Anterior cingulate cortex (tissue), 58 donors: ENCODE measurements at regions not wholly inside any gene's neighbourhood (a gene's known extent, or its start where the extent isn't known, plus 50 kb on each side); places are given as distances from the start of the nearest gene placed in this dataset.

Experiments
- DNase-seq, 58 donors: peaks; one replicate each; lab custom pipeline; 2025; lab: John Stamatoyannopoulos, UW

GRCh38 chrX:69031181-69031580 lies 134.1 kb downstream of the PJA1 start:
- no peak for DNase-seq

DNA sequence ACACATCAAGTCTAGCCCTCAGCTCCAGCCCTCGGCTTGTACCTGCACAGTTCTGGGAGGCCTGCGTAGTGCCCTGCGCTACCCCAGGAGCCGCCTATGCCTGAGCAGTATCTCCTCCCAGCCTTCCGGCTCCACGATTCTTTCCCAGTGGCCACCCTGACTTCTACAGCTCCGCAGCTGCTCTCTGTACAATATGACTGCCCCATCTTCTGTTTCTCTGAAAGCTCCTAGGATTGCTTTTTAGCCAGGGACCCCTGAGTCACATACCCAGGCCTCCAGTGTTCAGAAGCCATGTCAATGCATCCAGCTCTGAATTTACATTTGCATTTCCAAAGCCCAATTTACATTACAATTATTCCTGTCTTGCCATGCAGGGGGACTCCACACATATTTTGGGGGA lies 135.5 kb downstream of the PJA1 start:
- no peak for DNase-seq

GRCh38 chrX:69028761-69029120 lies 136.5 kb downstream of the PJA1 start:
- no peak for DNase-seq

- no peak for DNase-seq
These were observed 137.1 kb downstream of the PJA1 start for GRCh38 chrX:69028006-69028760.

GRCh38 chrX:69027181-69028005 lies 137.9 kb downstream of the PJA1 start:
- no peak for DNase-seq

GRCh38 chrX:69025802-69026301 lies 139.4 kb downstream of the PJA1 start:
- no peak for DNase-seq

- DNase-seq = no peak
These were observed 140.3 kb downstream of the PJA1 start for GRCh38 chrX:69024931-69025330.

GRCh38 chrX:69024161-69024736 lies 141.0 kb downstream of the PJA1 start:
- no peak for DNase-seq

GRCh38 chrX:69022430-69022829 lies 142.8 kb downstream of the PJA1 start:
- no peak for DNase-seq

DNA sequence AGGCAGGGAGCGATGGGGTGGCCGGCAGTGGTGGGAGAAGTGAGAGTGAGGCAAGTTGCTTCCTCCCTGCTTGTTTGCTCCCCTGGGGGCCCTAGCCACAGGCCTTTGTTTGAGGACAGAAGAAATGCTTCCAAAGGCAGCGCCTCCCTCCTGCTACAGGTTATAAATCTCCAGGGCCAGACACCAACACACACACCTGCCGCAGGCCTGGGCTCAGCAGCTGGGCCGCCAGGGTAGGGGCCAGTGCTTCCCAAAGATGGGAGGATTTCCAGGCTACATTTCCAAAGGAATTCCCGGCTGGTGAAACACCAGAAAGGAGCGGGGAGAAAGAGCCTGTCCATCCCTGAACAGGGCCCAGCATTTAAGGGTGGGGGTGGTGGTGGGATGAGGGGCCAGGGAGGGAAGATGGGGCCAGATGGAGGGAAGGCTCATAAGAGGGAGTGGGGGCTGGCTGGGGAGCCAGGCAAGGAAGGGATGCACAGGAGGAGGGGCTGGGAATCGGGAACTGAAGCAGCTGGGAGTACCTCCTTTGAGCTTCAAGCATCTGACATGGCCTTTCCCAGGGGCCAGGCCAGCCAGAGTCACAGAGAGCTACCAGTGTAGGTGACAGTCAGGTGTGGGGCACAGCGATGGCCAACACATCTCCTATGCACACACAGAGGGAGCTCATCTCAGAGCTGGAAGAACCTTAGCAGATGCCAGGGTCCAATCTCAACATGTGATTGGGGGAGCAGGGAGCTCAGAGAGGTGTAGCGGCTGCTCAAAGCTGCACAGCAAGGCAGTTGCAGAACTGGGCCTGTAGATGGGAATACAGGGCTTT lies 143.9 kb downstream of the PJA1 start:
- no peak for DNase-seq

DNA sequence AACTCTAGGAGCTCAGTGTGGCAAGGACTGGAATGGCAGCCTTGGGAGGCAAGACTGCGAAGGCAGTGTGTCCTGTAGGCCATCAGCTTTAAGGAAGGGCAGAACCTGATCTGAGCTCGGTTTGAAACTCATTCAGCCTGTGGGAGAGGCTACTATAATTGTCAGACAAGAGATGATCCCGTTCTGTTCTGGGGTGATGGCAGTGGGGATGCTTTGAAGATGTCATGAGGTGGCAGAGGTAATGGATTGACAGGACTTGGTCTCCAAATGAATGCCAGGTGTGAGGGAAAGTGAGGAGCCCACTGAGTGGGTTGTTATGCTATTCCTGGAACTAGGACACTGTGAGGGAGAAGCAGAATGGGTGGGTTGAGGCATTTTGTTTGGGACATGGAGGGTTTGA lies 144.9 kb downstream of the PJA1 start:
- DNase-seq = no peak

DNA sequence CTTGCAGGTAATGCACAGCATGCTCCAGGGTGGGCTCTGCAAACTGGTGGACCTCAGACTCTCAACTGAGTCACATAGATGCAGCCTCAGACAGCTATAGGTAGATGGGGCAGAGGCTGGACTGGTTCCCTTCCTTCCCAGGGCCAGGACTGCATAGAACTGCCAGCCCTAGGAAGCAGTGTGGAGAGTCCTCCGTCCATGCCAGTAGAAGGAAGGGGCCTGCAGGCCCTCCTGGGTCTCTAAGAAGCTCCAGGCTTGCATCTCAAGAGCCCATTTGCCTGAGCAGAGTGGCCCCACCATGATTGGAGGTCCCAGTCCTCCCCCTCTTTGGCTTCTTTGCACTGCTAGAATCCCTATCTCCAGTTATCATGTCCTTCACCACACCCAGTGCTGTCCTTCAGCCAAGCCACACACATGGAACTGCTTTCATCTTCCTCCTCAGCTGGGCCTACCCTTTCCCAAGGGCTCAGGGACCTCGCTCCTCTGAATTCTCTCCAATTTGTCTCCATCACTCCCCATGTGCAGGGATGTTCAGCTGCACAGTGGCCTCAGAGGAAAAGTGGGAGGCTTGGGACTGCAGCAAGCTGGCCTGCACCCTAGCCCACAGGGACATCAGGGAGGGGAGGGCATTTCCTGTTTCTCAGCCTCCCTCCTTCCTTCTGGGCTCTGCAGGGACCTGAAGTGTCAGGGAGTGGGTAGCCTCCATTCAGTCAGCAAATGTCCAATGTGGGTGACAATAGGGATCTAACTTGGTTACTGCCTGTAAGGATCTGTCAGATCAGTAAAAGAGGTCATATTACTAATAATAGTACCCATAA lies 146.0 kb downstream of the PJA1 start:
- no peak for DNase-seq

- no peak for DNase-seq
These were observed 146.7 kb downstream of the PJA1 start for GRCh38 chrX:69018416-69019072.

- no peak for DNase-seq
These were observed 148.8 kb downstream of the PJA1 start for GRCh38 chrX:69016293-69016941.

GRCh38 chrX:69015564-69016292 lies 149.5 kb downstream of the PJA1 start:
- DNase-seq = no peak

- no peak for DNase-seq
These were observed 150.1 kb downstream of the PJA1 start for GRCh38 chrX:69015156-69015555.

DNA sequence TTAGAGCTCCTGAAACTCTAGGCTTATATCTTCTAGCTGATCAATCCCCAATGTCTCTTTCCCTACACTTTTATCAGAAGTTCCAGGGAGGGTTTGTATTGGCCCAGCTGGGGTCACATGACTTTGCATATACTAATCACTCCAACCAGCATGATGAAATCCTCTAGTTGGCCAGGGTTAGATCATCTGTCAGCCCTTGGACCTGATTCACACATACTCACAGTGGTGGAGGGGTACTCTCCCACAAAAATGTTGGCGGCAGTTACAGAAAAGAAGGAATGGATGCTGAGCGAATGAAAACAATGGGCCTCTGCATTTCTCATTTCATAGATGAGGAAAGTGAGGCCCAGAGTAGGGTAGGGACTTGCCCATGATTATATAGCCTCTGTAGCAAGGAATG lies 151.1 kb downstream of the PJA1 start:
- DNase-seq = no peak

DNA sequence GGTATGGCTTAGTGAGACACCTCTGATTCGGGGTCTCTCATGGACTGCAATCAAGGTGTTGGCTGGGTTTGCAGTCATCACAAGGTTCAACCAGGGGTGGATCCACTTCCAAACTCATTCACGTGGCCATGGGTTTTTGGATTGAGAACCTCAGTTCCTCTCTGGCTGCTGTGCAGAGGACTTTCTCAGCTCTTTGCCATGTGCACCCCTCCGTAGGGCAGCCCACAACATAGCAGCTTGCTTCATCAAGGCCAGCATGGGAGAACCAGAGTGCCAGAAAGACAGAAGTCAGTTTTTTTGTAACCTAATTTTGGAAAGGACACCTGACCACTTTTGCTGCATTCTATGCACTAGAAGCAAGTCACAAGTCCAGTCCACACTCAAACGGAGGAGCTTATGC lies 154.9 kb downstream of the PJA1 start:
- no peak for DNase-seq
